Left hindlimb (tissue), 1 donor: ENCODE measurements at regions not wholly inside any gene's neighbourhood (a gene's known extent, or its start where the extent isn't known, plus 50 kb on each side); places are given as distances from the start of the nearest gene placed in this dataset.

Experiments used
- DNase-seq: peaks from one replicate; pipeline ENCODE4 v3.0.0-alpha.2; 2018

DNA sequence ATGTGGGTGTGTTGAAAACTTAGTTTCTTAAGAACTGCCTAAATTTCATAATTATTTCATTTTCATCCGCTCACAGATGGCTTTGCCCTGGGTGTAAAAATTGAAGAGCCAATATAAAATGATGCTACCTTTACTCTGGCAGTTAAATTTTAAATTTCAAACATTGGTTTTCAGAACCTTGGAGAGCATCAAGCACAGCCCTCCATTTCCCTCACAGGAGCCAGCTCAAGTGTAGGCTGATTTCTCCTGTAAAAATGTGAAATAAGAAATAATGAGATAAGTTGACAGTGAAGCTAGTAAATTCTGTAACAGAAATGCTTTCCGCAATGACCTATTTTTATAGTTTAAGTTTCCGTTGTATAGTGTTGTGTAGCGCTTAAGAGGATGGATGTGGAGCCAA lies 53.9 kb upstream of the AKT3 start:
- DNase-seq: no peak

DNA sequence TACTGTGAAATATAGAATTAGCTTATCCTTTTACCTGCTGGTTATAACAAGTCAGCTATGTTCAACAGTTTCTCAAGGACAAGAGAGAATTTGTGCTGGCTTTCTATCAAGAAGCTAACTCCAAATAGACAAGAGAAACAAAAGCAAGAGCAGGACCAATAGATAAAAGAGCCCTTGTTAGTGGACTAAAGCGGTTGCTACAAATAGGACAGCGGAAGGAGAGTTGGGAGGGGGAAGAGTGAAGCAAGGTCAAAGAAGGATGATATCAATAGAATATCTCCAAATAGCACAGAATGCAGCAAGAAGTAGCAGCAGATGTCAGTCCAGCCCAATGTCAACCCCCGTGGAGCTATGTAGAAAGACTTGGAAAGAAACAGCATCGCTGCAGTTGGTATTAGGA lies 53.0 kb upstream of the AKT3 start:
- no peak for DNase-seq

DNA sequence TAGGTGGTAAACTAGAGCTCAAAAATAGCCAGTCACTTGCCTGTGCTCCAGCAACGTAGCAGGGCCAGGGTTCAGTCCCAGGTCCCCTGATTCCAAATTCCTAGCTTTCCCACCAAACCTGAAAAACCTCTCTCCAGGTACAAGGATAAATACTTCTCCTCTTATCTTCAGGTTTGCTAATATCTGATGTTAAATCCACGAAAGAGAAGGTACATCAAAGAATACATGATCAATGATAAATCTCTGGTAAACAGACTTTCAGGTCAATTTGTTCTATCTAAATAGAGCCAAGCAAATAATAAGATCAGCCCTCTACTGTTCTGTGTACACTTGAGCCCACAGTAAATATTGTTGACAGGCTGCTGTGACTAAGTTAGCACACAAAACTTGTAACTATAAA lies 52.1 kb upstream of the AKT3 start:
- no peak for DNase-seq
